ENCODE measurements at regions not wholly inside any gene's neighbourhood (a gene's known extent, or its start where the extent isn't known, plus 50 kb on each side); places are given as distances from the start of the nearest gene placed in this dataset.

GRCh38 chr5:171654881-171655280, 130.7 kb upstream of the SMIM23 start:
- TF ChIP-seq POLR2A (IDR thresholded peaks at IDR 0.05; ENCODE audit: low read length) (no peak), GATA1 (IDR thresholded peaks at IDR 0.05; ENCODE audit: low read depth, low read length) (no peak)

Measured in erythroblast (primary cell).